ENCODE measurements at regions not wholly inside any gene's neighbourhood (a gene's known extent, or its start where the extent isn't known, plus 50 kb on each side); places are given as distances from the start of the nearest gene placed in this dataset.

GRCh38 chr7:19948160-19948559, 174.7 kb upstream of the TMEM196 start:
- no peak overlapping the region for H3K9ac ChIP-seq
- TF ChIP-seq Cebpa-rat (IDR thresholded peaks at IDR 0.05) = no peak
- H3K9me3 ChIP-seq (replicated peaks in 1 of 11) = no peaks in the 10 kb centered on the region
- H3K27me3 ChIP-seq = no peaks in the 10 kb centered on the region
- no peak overlapping the region for H3K4me3 ChIP-seq
- H3K4me2 ChIP-seq = no peak overlapping the region
- no peaks in the 10 kb centered on the region for H4K20me1 ChIP-seq
- no peak overlapping the region for H3K27ac ChIP-seq
- no peaks in the 10 kb centered on the region for H3K4me1 ChIP-seq
- no peaks in the 10 kb centered on the region for H3K36me3 ChIP-seq

GRCh38 chr7:19944363-19945120, 171.1 kb upstream of the TMEM196 start:
- H3K4me2 ChIP-seq = no peak overlapping the region

GRCh38 chr7:19939746-19940145, 166.3 kb upstream of the TMEM196 start:
- H3K27ac ChIP-seq = no peak overlapping the region
- no peaks in the 10 kb centered on the region for H3K4me1 ChIP-seq
- no peak overlapping the region for H3K4me3 ChIP-seq
- H3K9ac ChIP-seq = no peak overlapping the region
- no peak for TF ChIP-seq Cebpa-rat (IDR thresholded peaks at IDR 0.05)
- no peaks in the 10 kb centered on the region for H3K36me3 ChIP-seq
- H3K27me3 ChIP-seq = no peaks in the 10 kb centered on the region
- peaks cover 9 to 23% (median 20%) of the 10 kb centered on the region in 11 experiments; a peak in 19 of 22 replicates for H3K9me3 ChIP-seq (replicated peaks in 1 of 11)
- no peaks in the 10 kb centered on the region for H4K20me1 ChIP-seq
- no peak overlapping the region for H3K4me2 ChIP-seq

More at GRCh38 chr7:19944363-19945120, 171.1 kb upstream of the TMEM196 start:
- Histone ChIP-seq H3K36me3 (no peaks in the 10 kb centered on the region), H3K4me3 (no peak overlapping the region), H3K4me1 (no peaks in the 10 kb centered on the region), H3K27me3 (no peaks in the 10 kb centered on the region), H3K9ac (no peak overlapping the region), H4K20me1 (no peaks in the 10 kb centered on the region), H3K27ac (no peak overlapping the region), H3K9me3 (replicated peaks in 1 of 11) (no peaks in the 10 kb centered on the region)
- no peak for TF ChIP-seq Cebpa-rat (IDR thresholded peaks at IDR 0.05)

GRCh38 chr7:19932549-19933249, 159.3 kb upstream of the TMEM196 start:
- no peak for TF ChIP-seq Cebpa-rat (IDR thresholded peaks at IDR 0.05)
- Histone ChIP-seq H3K9me3 (replicated peaks in 1 of 11) (peaks cover 9 to 25% (median 23%) of the 10 kb centered on the region in 11 experiments; a peak in 19 of 22 replicates), H3K4me1 (no peaks in the 10 kb centered on the region; a peak in 1 of 20 replicates), H3K4me3 (no peak overlapping the region), H3K4me2 (no peak overlapping the region), H3K27ac (no peak overlapping the region), H3K36me3 (no peaks in the 10 kb centered on the region), H3K27me3 (no peaks in the 10 kb centered on the region), H3K9ac (no peak overlapping the region), H4K20me1 (no peaks in the 10 kb centered on the region)

- Histone ChIP-seq H3K4me3 (no peak overlapping the region), H3K27me3 (no peaks in the 10 kb centered on the region), H3K9ac (no peak overlapping the region), H3K4me1 (no peaks in the 10 kb centered on the region; a peak in 1 of 20 replicates), H3K27ac (no peak overlapping the region), H3K36me3 (no peaks in the 10 kb centered on the region), H3K4me2 (no peak overlapping the region), H3K9me3 (replicated peaks in 1 of 11) (peaks cover 0 to 14% (median 13%) of the 10 kb centered on the region in 11 experiments; a peak in 17 of 22 replicates), H4K20me1 (no peaks in the 10 kb centered on the region)
- no peak for TF ChIP-seq Cebpa-rat (IDR thresholded peaks at IDR 0.05)
Observed at GRCh38 chr7:19930851-19931250, 157.4 kb upstream of the TMEM196 start.

- no peaks in the 10 kb centered on the region for H3K36me3 ChIP-seq
- H3K4me1 ChIP-seq = no peaks in the 10 kb centered on the region; a peak in 1 of 20 replicates
- H3K4me3 ChIP-seq = no peak overlapping the region
- no peak for TF ChIP-seq Cebpa-rat (IDR thresholded peaks at IDR 0.05)
- no peak overlapping the region for H3K4me2 ChIP-seq
- no peaks in the 10 kb centered on the region for H3K27me3 ChIP-seq
- H3K9me3 ChIP-seq (replicated peaks in 1 of 11) = peaks cover 0 to 7% (median 5%) of the 10 kb centered on the region in 11 experiments; a peak in 8 of 22 replicates
- H3K27ac ChIP-seq = no peak overlapping the region
- H4K20me1 ChIP-seq = no peaks in the 10 kb centered on the region
- no peak overlapping the region for H3K9ac ChIP-seq
Observed at GRCh38 chr7:19930051-19930450, 156.6 kb upstream of the TMEM196 start.

- Histone ChIP-seq H3K4me2 (no peak overlapping the region), H3K36me3 (no peaks in the 10 kb centered on the region), H3K9ac (no peak overlapping the region), H4K20me1 (no peaks in the 10 kb centered on the region), H3K27me3 (no peaks in the 10 kb centered on the region), H3K9me3 (replicated peaks in 1 of 11) (peaks cover 0 to 3% (median 0%) of the 10 kb centered on the region in 11 experiments; a peak in 1 of 22 replicates), H3K4me3 (no peak overlapping the region), H3K4me1 (no peaks in the 10 kb centered on the region; a peak in 1 of 20 replicates), H3K27ac (no peak overlapping the region)
- no peak for TF ChIP-seq Cebpa-rat (IDR thresholded peaks at IDR 0.05)
Observed at GRCh38 chr7:19928247-19928646, 154.8 kb upstream of the TMEM196 start.

- Histone ChIP-seq H3K4me3 (no peak overlapping the region), H3K4me2 (no peak overlapping the region), H3K27me3 (no peaks in the 10 kb centered on the region), H3K9me3 (replicated peaks in 1 of 11) (no peaks in the 10 kb centered on the region), H3K9ac (no peak overlapping the region), H3K4me1 (no peaks in the 10 kb centered on the region), H4K20me1 (no peaks in the 10 kb centered on the region), H3K36me3 (no peaks in the 10 kb centered on the region), H3K27ac (no peak overlapping the region)
- no peak for TF ChIP-seq Cebpa-rat (IDR thresholded peaks at IDR 0.05)
Observed at GRCh38 chr7:19920705-19921104, 147.3 kb upstream of the TMEM196 start.

- Histone ChIP-seq H3K4me3 (no peak overlapping the region), H3K27me3 (no peaks in the 10 kb centered on the region), H3K9me3 (replicated peaks in 1 of 11) (no peaks in the 10 kb centered on the region), H4K20me1 (no peaks in the 10 kb centered on the region), H3K36me3 (no peaks in the 10 kb centered on the region), H3K4me2 (no peak overlapping the region), H3K27ac (no peak overlapping the region), H3K9ac (no peak overlapping the region), H3K4me1 (no peaks in the 10 kb centered on the region)
- TF ChIP-seq Cebpa-rat (IDR thresholded peaks at IDR 0.05) = no peak
Observed at GRCh38 chr7:19920166-19920565, 146.7 kb upstream of the TMEM196 start.

All from BLaER1 treated with 17β-estradiol and CSF1 and Interleukin-3, amounts not matched to agents 10 nM and 100 nM (cell line).